Calu3 (cell line): ENCODE measurements at regions not wholly inside any gene's neighbourhood (a gene's known extent, or its start where the extent isn't known, plus 50 kb on each side); places are given as distances from the start of the nearest gene placed in this dataset.

Source experiments
- BruUV-seq: library from RNA; stranded (reverse); fragments of 400-500 nt; replicated peaks from 2 replicates; lab custom pipeline; 2021; lab: Mats Ljungman, UMichigan
- CTCF ChIA-PET: fragments of 300-600 bp; sonication (Branson Sonifier 250); formaldehyde crosslinking; loops from one replicate; lab custom pipeline; 2022; ENCODE audit warnings: antibody characterized with exemption; lab: Charles Lee
- DNase-seq: peaks from one replicate; pipeline ENCODE4 v3.0.0; 2022
- H3K27ac Mint-ChIP-seq: one replicate; pipeline ENCODE4 v1.8.0; 2022; ENCODE audit warnings: mixed read lengths; ENCODE audit not compliant: unreplicated experiment
- H3K27me3 Mint-ChIP-seq: one replicate; pipeline ENCODE4 v1.8.0; 2022; ENCODE audit warnings: mixed read lengths; ENCODE audit not compliant: unreplicated experiment
- H3K36me3 Mint-ChIP-seq: one replicate; pipeline ENCODE4 v1.8.0; 2022; ENCODE audit warnings: mild to moderate bottlenecking, moderate library complexity, mixed read lengths; ENCODE audit not compliant: insufficient read depth, unreplicated experiment
- H3K4me1 Mint-ChIP-seq: one replicate; pipeline ENCODE4 v1.8.0; 2022; ENCODE audit warnings: mild to moderate bottlenecking, low read depth, mixed read lengths; ENCODE audit not compliant: unreplicated experiment
- H3K4me3 Mint-ChIP-seq: one replicate; pipeline ENCODE4 v1.8.0; 2022; ENCODE audit warnings: mild to moderate bottlenecking, low read depth, moderate library complexity, mixed read lengths; ENCODE audit not compliant: unreplicated experiment
- H3K9me3 Mint-ChIP-seq: one replicate; pipeline ENCODE4 v1.8.0; 2022; ENCODE audit warnings: low read depth, mixed read lengths; ENCODE audit not compliant: unreplicated experiment
- intact Hi-C: fragments of 100-400 bp; cut with micrococcal nuclease; formaldehyde crosslinking; loops from one replicate; pipeline ENCODE4 v1.10.0; 2022; ENCODE audit not compliant: unreplicated experiment
- TF ChIP-seq, protein P1 (sequence below): fragments of 200-600 bp; IDR thresholded peaks from one replicate; pipeline ENCODE4 v1.8.0; 2022; ENCODE audit warnings: antibody characterized with exemption; ENCODE audit not compliant: unreplicated experiment

DNA sequence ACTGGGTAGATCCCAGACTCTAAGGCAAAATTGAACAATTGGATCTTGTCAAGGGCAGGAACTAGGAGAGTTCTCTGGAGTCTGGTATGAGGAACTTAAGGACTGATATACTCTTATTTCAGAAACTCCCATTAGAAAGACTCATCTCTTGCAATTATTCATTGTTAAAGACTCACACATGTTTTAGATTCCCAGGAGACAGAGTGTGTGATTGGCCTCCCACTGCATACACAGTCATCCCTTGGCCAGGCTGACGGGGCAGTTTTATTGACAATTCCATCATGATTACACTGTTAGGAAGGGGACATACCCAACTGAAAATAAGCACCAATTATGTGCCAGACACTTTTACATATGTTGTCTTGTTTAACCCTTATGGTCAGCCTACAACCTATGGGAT is 347.2 kb downstream of the DMAC1 start:
- Mint-ChIP-seq H3K4me1 (no peaks in the 10 kb centered on the region), H3K36me3 (no peaks in the 10 kb centered on the region), H3K27me3 (peaks cover 40% of the 10 kb centered on the region), H3K9me3 (no peaks in the 10 kb centered on the region), H3K27ac (no peak overlapping the region), H3K4me3 (no peak overlapping the region)
- intact Hi-C loops = no loop called here
- no peak for DNase-seq
- TF ChIP-seq, protein P1, sequence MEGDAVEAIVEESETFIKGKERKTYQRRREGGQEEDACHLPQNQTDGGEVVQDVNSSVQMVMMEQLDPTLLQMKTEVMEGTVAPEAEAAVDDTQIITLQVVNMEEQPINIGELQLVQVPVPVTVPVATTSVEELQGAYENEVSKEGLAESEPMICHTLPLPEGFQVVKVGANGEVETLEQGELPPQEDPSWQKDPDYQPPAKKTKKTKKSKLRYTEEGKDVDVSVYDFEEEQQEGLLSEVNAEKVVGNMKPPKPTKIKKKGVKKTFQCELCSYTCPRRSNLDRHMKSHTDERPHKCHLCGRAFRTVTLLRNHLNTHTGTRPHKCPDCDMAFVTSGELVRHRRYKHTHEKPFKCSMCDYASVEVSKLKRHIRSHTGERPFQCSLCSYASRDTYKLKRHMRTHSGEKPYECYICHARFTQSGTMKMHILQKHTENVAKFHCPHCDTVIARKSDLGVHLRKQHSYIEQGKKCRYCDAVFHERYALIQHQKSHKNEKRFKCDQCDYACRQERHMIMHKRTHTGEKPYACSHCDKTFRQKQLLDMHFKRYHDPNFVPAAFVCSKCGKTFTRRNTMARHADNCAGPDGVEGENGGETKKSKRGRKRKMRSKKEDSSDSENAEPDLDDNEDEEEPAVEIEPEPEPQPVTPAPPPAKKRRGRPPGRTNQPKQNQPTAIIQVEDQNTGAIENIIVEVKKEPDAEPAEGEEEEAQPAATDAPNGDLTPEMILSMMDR = no peak
- no TSS peak for BruUV-seq
- CTCF ChIA-PET = no interaction called here

DNA sequence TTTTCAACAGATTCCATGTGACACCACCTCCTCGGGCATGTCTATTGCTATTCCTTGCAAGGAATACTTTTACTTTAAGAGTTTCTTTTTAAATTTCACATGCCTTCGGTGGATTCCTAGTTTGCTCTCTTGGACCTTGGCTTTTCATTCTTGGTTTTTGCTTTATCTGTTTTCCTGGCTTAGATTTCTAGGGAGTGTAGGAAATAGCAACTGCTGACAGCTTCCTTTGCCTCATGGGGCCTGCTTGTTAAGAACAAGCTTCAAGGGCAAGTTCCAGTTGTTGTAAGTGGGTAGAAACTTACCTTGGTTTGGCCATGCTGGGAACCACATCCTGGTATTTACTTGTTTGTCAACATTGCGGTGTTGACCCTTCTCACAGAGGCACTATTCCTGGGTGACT is 348.5 kb downstream of the DMAC1 start:
- no peak overlapping the region for H3K27ac Mint-ChIP-seq
- no peak for DNase-seq
- intact Hi-C loops = no loop called here
- no peaks in the 10 kb centered on the region for H3K36me3 Mint-ChIP-seq
- no TSS peak for BruUV-seq
- TF ChIP-seq, protein P1 = no peak
- H3K9me3 Mint-ChIP-seq = no peaks in the 10 kb centered on the region
- CTCF ChIA-PET = no interaction called here
- no peak overlapping the region for H3K4me3 Mint-ChIP-seq
- H3K27me3 Mint-ChIP-seq = peaks cover 40% of the 10 kb centered on the region
- no peaks in the 10 kb centered on the region for H3K4me1 Mint-ChIP-seq

DNA sequence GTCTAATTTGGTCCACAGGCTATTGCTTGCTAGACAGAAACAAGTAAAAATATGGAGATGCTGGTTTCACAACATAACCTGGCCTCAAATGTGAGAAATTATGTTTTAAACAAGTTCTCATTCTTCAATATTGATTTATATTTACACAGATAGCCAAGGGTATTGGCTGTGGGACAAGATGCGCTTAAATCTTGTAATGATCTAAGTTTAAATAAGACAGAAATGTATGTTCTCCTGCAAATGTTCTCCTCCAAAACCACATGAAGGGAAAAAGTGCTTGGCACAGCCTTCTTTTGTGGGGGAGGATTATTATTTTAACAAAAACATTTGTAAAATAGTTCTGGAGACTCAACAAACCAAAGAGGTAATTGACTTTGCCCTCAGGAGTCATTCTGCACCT is 356.0 kb downstream of the DMAC1 start:
- TF ChIP-seq, protein P1 = no peak
- intact Hi-C loops = no loop called here
- Mint-ChIP-seq H3K4me1 (no peaks in the 10 kb centered on the region), H3K27me3 (no peaks in the 10 kb centered on the region), H3K27ac (no peak overlapping the region), H3K9me3 (peaks cover 3% of the 10 kb centered on the region), H3K4me3 (no peak overlapping the region), H3K36me3 (no peaks in the 10 kb centered on the region)
- CTCF ChIA-PET = no interaction called here
- DNase-seq = no peak
- BruUV-seq = no TSS peak

DNA sequence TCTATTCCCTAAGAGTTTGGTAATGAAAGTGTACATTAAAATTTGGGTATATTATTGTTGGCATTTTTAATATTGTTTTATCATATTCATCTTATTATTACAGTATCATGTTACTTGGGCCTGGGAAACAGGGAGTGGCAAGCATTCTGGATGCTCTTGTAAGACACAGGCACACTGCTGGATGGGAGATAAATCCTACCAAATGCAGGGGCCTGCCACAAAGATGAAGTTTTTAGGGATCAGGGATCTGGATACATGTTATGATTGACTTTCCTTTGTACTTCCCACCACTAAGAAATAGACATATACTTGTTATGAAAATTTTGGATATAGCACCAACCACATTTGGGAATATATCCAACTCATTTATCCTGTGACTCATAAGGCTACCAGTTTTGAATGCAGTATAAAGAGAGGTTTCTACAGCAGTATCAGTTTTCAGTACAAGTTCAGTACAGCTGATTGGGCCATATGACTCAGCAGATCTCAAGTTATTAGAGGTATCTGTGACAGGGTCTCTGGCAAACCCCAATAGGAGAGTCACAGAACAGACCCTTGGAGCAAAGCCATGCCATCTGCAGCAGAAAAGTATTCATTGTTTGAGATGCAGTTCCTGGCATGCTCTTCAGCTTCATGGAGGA is 360.1 kb downstream of the DMAC1 start:
- intact Hi-C loops = no loop called here
- H3K9me3 Mint-ChIP-seq = peaks cover 3% of the 10 kb centered on the region
- no peaks in the 10 kb centered on the region for H3K36me3 Mint-ChIP-seq
- H3K4me1 Mint-ChIP-seq = no peaks in the 10 kb centered on the region
- no peak overlapping the region for H3K4me3 Mint-ChIP-seq
- no peak for DNase-seq
- no TSS peak for BruUV-seq
- TF ChIP-seq, protein P1 = no peak
- H3K27ac Mint-ChIP-seq = no peak overlapping the region
- no peaks in the 10 kb centered on the region for H3K27me3 Mint-ChIP-seq
- CTCF ChIA-PET = no interaction called here
